HUES48 (cell line): ENCODE measurements at regions not wholly inside any gene's neighbourhood (a gene's known extent, or its start where the extent isn't known, plus 50 kb on each side); places are given as distances from the start of the nearest gene placed in this dataset.

Experiments used
- H3K27ac ChIP-seq: one replicate; pipeline ENCODE4 v1.7.0; 2013; ENCODE audit warnings: low read depth, low read length, inconsistent platforms
- H3K27me3 ChIP-seq: 2 replicates; pipeline ENCODE4 v1.6.1; 2013; ENCODE audit warnings: mild to moderate bottlenecking, low read length; ENCODE audit not compliant: control insufficient read depth, insufficient read depth
- H3K36me3 ChIP-seq: 2 replicates; pipeline ENCODE4 v1.6.1; 2013; ENCODE audit warnings: low read length; ENCODE audit not compliant: control insufficient read depth, insufficient read depth
- H3K4me1 ChIP-seq: 2 replicates; pipeline ENCODE4 v1.6.1; 2013; ENCODE audit warnings: mild to moderate bottlenecking, low read length; ENCODE audit not compliant: control insufficient read depth, insufficient read depth
- H3K4me3 ChIP-seq: 2 replicates; pipeline ENCODE4 v1.5.1; 2013; ENCODE audit warnings: mild to moderate bottlenecking, low read depth, low read length
- H3K9ac ChIP-seq: 2 replicates; pipeline ENCODE4 v1.6.1; 2013; ENCODE audit warnings: mild to moderate bottlenecking, low read depth, low read length, moderate library complexity
- H3K9me3 ChIP-seq: 2 replicates; pipeline ENCODE4 v1.6.1; 2013; ENCODE audit warnings: low read length; ENCODE audit not compliant: control insufficient read depth, insufficient read depth

DNA sequence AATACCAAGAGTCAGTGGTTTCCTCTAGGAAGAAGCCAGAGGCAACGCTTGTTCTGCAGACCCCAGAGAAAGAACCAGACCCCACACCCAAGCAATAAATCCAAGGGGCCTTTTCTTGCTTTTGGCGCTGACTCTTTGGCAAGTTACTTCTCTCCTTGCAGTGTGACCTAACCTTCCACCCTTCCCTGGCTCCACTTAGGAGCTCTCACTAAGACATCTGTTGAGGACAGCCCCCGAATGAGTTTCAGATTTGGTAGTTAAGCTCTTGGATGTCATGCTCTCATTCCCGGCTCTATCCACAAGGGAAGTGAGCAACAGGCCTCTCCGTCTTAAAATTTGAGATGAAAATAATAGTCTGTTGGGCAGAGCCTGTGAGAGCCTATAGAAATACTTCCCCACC lies 50.6 kb upstream of the FAM204A start:
- Histone ChIP-seq H3K36me3 (no peaks in the 10 kb centered on the region), H3K9ac (no peak overlapping the region), H3K27ac (no peak overlapping the region), H3K9me3 (no peaks in the 10 kb centered on the region), H3K27me3 (no peaks in the 10 kb centered on the region), H3K4me3 (no peak overlapping the region), H3K4me1 (peaks cover 4% of the 10 kb centered on the region; the same call in 1 of the 2 replicates)
